SK-N-SH (cell line): ENCODE measurements at regions not wholly inside any gene's neighbourhood (a gene's known extent, or its start where the extent isn't known, plus 50 kb on each side); places are given as distances from the start of the nearest gene placed in this dataset.

Experiments
- CTCF ChIA-PET: fragments of 300-600, 350-600 bp; formaldehyde crosslinking; extraction: SDS; loops from one replicate; lab custom pipeline; 2021; lab: Yijun Ruan, JAX
- POLR2A ChIA-PET: fragments of 350-600 bp; sonication (Branson Sonifier 250); formaldehyde crosslinking; extraction: SDS; loops from one replicate; lab custom pipeline; 2020; ENCODE audit warnings: antibody characterized with exemption, inconsistent platforms; lab: Yijun Ruan, JAX
- DNase-seq: peaks from one replicate; pipeline ENCODE4 v3.0.0; 2012
- H2AFZ ChIP-seq: fragments of 200-600 bp; sonication (generic); 2 replicates; pipeline ENCODE4 v1.8.1; 2016; ENCODE audit warnings: antibody characterized with exemption, mild to moderate bottlenecking, low read depth
- H3F3A ChIP-seq: fragments of 200-600 bp; sonication (generic); replicated peaks from 2 replicates; pipeline ENCODE3; 2016; ENCODE audit warnings: antibody characterized with exemption, mild to moderate bottlenecking; ENCODE audit not compliant: insufficient read depth
- H3K27ac ChIP-seq, 2 experiments: fragments of 200-500 bp in 1 of 2; fragments of 200-600 bp in 1 of 2; sonication (Bioruptor generic) in 1 of 2; sonication (generic), shearing (Covaris generic) in 1 of 2; 2 replicates each; pipeline versions ENCODE4 v1.5.1 to v1.6.1; 2014 to 2016; ENCODE audit warnings: low read depth in 2 of 2, inconsistent platforms in 1 of 2, low read length in 1 of 2, mild to moderate bottlenecking in 1 of 2, mixed read lengths in 1 of 2
- H3K27me3 ChIP-seq: fragments of 200-600 bp; sonication (generic), shearing (Covaris generic); 2 replicates; pipeline ENCODE4 v1.6.1; 2016; ENCODE audit warnings: mixed run types; ENCODE audit not compliant: insufficient read depth
- H3K36me3 ChIP-seq, 2 experiments: fragments of 200-500 bp in 1 of 2; fragments of 200-600 bp in 1 of 2; sonication (Bioruptor generic) in 1 of 2; sonication (generic) in 1 of 2; replicated peaks in 1 of 2; 2 replicates each; pipeline versions ENCODE3 to v1.5.1; 2014 to 2016; ENCODE audit warnings: low read length in 1 of 2, mild to moderate bottlenecking in 1 of 2; ENCODE audit not compliant: insufficient read depth in 2 of 2, control insufficient read depth in 1 of 2
- H3K4me1 ChIP-seq, 2 experiments: fragments of 200-500 bp in 1 of 2; fragments of 200-600 bp in 1 of 2; sonication (Bioruptor generic) in 1 of 2; sonication (generic), shearing (Covaris generic) in 1 of 2; 2 replicates each; pipeline versions ENCODE4 v1.5.1 to v1.6.1; 2014 to 2016; ENCODE audit warnings: low read depth in 1 of 2, low read length in 1 of 2, mixed run types in 1 of 2; ENCODE audit not compliant: insufficient read depth in 2 of 2, control insufficient read depth in 1 of 2
- H3K4me2 ChIP-seq: fragments of 200-600 bp; sonication (generic), shearing (Covaris generic); 2 replicates; pipeline ENCODE4 v1.6.1; 2017; ENCODE audit warnings: mixed run types
- H3K4me3 ChIP-seq, 2 experiments: fragments of 200-500 bp in 1 of 2; fragments of 200-600 bp in 1 of 2; sonication (Bioruptor generic) in 1 of 2; sonication (generic), shearing (Covaris generic) in 1 of 2; 2 replicates each; pipeline versions ENCODE4 v1.5.1 to v1.8.1; 2014 to 2016; ENCODE audit warnings: low read depth in 2 of 2, inconsistent platforms in 1 of 2, low read length in 1 of 2, mild to moderate bottlenecking in 1 of 2, mixed read lengths in 1 of 2, moderate library complexity in 1 of 2
- H3K79me2 ChIP-seq: fragments of 200-600 bp; sonication (generic); 2 replicates; pipeline ENCODE4 v1.8.1; 2017; ENCODE audit warnings: mild to moderate bottlenecking; ENCODE audit not compliant: insufficient read depth
- H3K9ac ChIP-seq: fragments of 200-600 bp; sonication (generic); 2 replicates; pipeline ENCODE4 v1.6.1; 2017; ENCODE audit warnings: mixed run types
- H3K9me2 ChIP-seq: fragments of 200-600 bp; sonication (generic); 2 replicates; pipeline ENCODE4 v1.6.1; 2017; ENCODE audit warnings: mixed run types
- H3K9me3 ChIP-seq: fragments of 200-600 bp; sonication (generic); 2 replicates; pipeline ENCODE4 v1.6.1; 2017; ENCODE audit warnings: mixed run types, mild to moderate bottlenecking, moderate library complexity
- H4K20me1 ChIP-seq: fragments of 200-600 bp; sonication (generic); 2 replicates; pipeline ENCODE4 v1.6.1; 2017; ENCODE audit warnings: mild to moderate bottlenecking, mixed run types; ENCODE audit not compliant: insufficient read depth
- CHD2 ChIP-seq: fragments of 150-350 bp; IDR thresholded peaks from 2 replicates; pipeline ENCODE4 v1.6.1; 2018; ENCODE audit warnings: low read length; ENCODE audit not compliant: partially characterized antibody
- CTCF ChIP-seq: fragments of 200-600 bp; sonication (generic); IDR thresholded peaks from 2 replicates; pipeline ENCODE4 v1.6.1; 2017; ENCODE audit warnings: antibody characterized with exemption, mild to moderate bottlenecking, moderate library complexity
- ELF1 ChIP-seq: IDR thresholded peaks from 2 replicates; pipeline ENCODE4 v1.4.0; 2012
- FOSL2 ChIP-seq: IDR thresholded peaks from 2 replicates; pipeline ENCODE4 v1.4.0; 2012; ENCODE audit warnings: low read depth, mild to moderate bottlenecking, moderate library complexity, borderline replicate concordance
- FOXJ3 ChIP-seq: sonication (generic); formaldehyde crosslinking; IDR thresholded peaks from 2 replicates; pipeline ENCODE4 v1.5.1; 2020; ENCODE audit warnings: mild to moderate bottlenecking, missing genetic modification reagents
- GATA2 ChIP-seq: sonication (generic); formaldehyde crosslinking; IDR thresholded peaks from 2 replicates; pipeline ENCODE4 v1.5.0; 2020; ENCODE audit warnings: mild to moderate bottlenecking, missing genetic modification reagents
- IRF3 ChIP-seq: fragments of 150-350 bp; IDR thresholded peaks from 2 replicates; pipeline ENCODE4 v1.6.1; 2016; ENCODE audit warnings: mild to moderate bottlenecking, low read depth, low read length
- MEF2A ChIP-seq: IDR thresholded peaks from 2 replicates; pipeline ENCODE4 v1.4.0; 2012; ENCODE audit warnings: low read depth, borderline replicate concordance
- NRF1 ChIP-seq: IDR thresholded peaks from 2 replicates; pipeline ENCODE4 v1.6.1; 2012; ENCODE audit warnings: low read depth, mild to moderate bottlenecking, low read length
- RCOR1 ChIP-seq: fragments of 150-350 bp; IDR thresholded peaks from 2 replicates; pipeline ENCODE4 v1.6.1; 2017; ENCODE audit warnings: antibody characterized with exemption, low read length
- SMC3 ChIP-seq: IDR thresholded peaks from 2 replicates; pipeline ENCODE4 v1.6.1; 2012; ENCODE audit warnings: low read depth, low read length, improper control_type of control experiment
- TEAD4 ChIP-seq: IDR thresholded peaks from 2 replicates; pipeline ENCODE4 v1.4.0; 2012; ENCODE audit warnings: mild to moderate bottlenecking, borderline replicate concordance; ENCODE audit not compliant: insufficient read depth
- ZBTB33 ChIP-seq: IDR thresholded peaks from 2 replicates; pipeline ENCODE4 v1.4.0; 2012; ENCODE audit warnings: low read depth, borderline replicate concordance
- WGBS: methylation state at CpG from one replicate; pipeline ENCODE4 v1.1.6; 2017; ENCODE audit warnings: low lambda C conversion rate; 5-methylcytosine and 5-hydroxymethylcytosine counted together

- H3K4me3 ChIP-seq = no peak overlapping the region
- ChIA-PET POLR2A (no interaction called here), CTCF (interaction anchor here (0.8 kb wide), 1 partner anchor 79 kb away, joined by 3 read pairs; no protein-coding TSS in a partner anchor)
- H3F3A ChIP-seq = no peaks in the 10 kb centered on the region
- H3K4me2 ChIP-seq = no peak overlapping the region
- H3K4me1 ChIP-seq = no peaks in the 10 kb centered on the region
- H4K20me1 ChIP-seq = no peaks in the 10 kb centered on the region
- H2AFZ ChIP-seq = no peak overlapping the region
- no peaks in the 10 kb centered on the region for H3K9me3 ChIP-seq
- no peak overlapping the region for H3K9ac ChIP-seq
- DNase-seq = no peak
- no peak overlapping the region for H3K27ac ChIP-seq
- no peaks in the 10 kb centered on the region for H3K9me2 ChIP-seq
- no peaks in the 10 kb centered on the region for H3K79me2 ChIP-seq
- no peaks in the 10 kb centered on the region for H3K36me3 ChIP-seq
- TF ChIP-seq MEF2A (no peak), NRF1 (no peak), SMC3 (no peak), CHD2 (no peak)
- H3K27me3 ChIP-seq = no peaks in the 10 kb centered on the region; the same call in 1 of the 2 replicates
- WGBS = 85% methylated on average over 5 of the region's 5 CpGs
These were observed 91.4 kb upstream of the ACSL3 start for GRCh38 chr2:222769446-222769845.

- ChIA-PET CTCF (interaction anchor here (0.8 kb wide), 1 partner anchor 79 kb away, joined by 3 read pairs; no protein-coding TSS in a partner anchor), POLR2A (no interaction called here)
- Histone ChIP-seq H3F3A (no peaks in the 10 kb centered on the region), H3K27ac (no peak overlapping the region), H3K9ac (no peak overlapping the region), H3K27me3 (no peaks in the 10 kb centered on the region; the same call in 1 of the 2 replicates), H4K20me1 (no peaks in the 10 kb centered on the region), H2AFZ (no peak overlapping the region), H3K36me3 (no peaks in the 10 kb centered on the region), H3K9me3 (no peaks in the 10 kb centered on the region), H3K4me3 (no peak overlapping the region), H3K9me2 (no peaks in the 10 kb centered on the region), H3K79me2 (no peaks in the 10 kb centered on the region), H3K4me1 (no peaks in the 10 kb centered on the region), H3K4me2 (no peak overlapping the region)
- 92% methylated on average over 3 of the region's 3 CpGs for WGBS
- DNase-seq = no peak
- no peak for TF ChIP-seq GATA2
- TF ChIP-seq TEAD4 = no peak
- no peak for TF ChIP-seq CTCF
- no peak for TF ChIP-seq ELF1
- TF ChIP-seq CHD2 = no peak
- TF ChIP-seq RCOR1 = no peak
- TF ChIP-seq IRF3 = no peak
- TF ChIP-seq FOXJ3 = no peak
- no peak for TF ChIP-seq FOSL2
- TF ChIP-seq ZBTB33 = no peak
These were observed 90.9 kb upstream of the ACSL3 start for GRCh38 chr2:222769941-222770340.
